AG04450 (cell line): ENCODE measurements at regions not wholly inside any gene's neighbourhood (a gene's known extent, or its start where the extent isn't known, plus 50 kb on each side); places are given as distances from the start of the nearest gene placed in this dataset.

Experiments used
- CTCF ChIA-PET: fragments of 300-600, 350-600 bp; formaldehyde crosslinking; extraction: SDS; loops from one replicate; lab custom pipeline; 2022; ENCODE audit warnings: antibody characterized with exemption, inconsistent platforms; lab: Charles Lee
- POLR2A ChIA-PET: fragments of 350-600 bp; formaldehyde crosslinking; extraction: SDS; loops from one replicate; lab custom pipeline; 2021; ENCODE audit warnings: antibody characterized with exemption, inconsistent platforms; lab: Yijun Ruan, JAX
- DNase-seq: peaks from one replicate; pipeline ENCODE4 v3.0.0-alpha.2; 2011; ENCODE audit warnings: low read depth, low spot score
- H3K27ac ChIP-seq: one replicate; pipeline ENCODE4 v1.5.1; 2012; ENCODE audit warnings: low read depth, low read length, control low read depth
- H3K27me3 ChIP-seq: one replicate; pipeline ENCODE4 v1.6.0; 2012; ENCODE audit warnings: low read length; ENCODE audit not compliant: control insufficient read depth, insufficient read depth
- H3K4me3 ChIP-seq: 2 replicates; pipeline ENCODE4 v1.5.1; 2011; ENCODE audit warnings: mild to moderate bottlenecking, low read depth, low read length, control low read depth
- H3K9me3 ChIP-seq: 2 replicates; pipeline ENCODE4 v1.5.1; 2012; ENCODE audit warnings: low read length; ENCODE audit not compliant: control insufficient read depth, insufficient read depth
- CTCF ChIP-seq: IDR thresholded peaks from 2 replicates; pipeline ENCODE4 v1.5.1; 2011; ENCODE audit warnings: low read depth, low read length, control low read depth, inconsistent platforms

GRCh38 chr3:25957026-25957425 is 167.1 kb downstream of the OXSM start:
- no peak overlapping the region for H3K4me3 ChIP-seq
- no peak for TF ChIP-seq CTCF
- DNase-seq: no peak
- POLR2A ChIA-PET: no interaction called here
- CTCF ChIA-PET: no interaction called here
- no peaks in the 10 kb centered on the region for H3K9me3 ChIP-seq
- no peak overlapping the region for H3K27ac ChIP-seq
- H3K27me3 ChIP-seq: no peaks in the 10 kb centered on the region

DNA sequence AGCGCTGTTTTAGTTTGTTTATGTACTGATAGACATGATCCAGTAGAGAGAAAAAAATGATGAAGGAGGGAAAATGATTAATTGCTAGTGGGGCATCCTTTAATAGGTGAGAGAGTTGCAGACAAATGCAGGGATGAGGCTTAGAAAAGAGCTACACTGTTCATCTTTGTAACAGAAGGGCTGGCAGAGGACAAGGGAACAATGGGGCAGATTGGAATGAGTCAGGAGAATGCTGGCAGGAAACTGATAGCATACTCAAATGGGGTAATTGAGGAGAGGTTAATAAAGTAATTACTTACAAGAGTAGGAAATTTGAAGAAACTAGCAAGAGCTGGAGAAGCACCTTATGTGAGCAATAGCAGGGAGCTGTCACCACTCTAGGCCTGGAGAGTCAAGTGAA is 170.9 kb downstream of the OXSM start:
- DNase-seq: no peak
- no peak for TF ChIP-seq CTCF
- ChIA-PET POLR2A (no interaction called here), CTCF (no interaction called here)
- Histone ChIP-seq H3K27me3 (no peaks in the 10 kb centered on the region), H3K9me3 (no peaks in the 10 kb centered on the region), H3K4me3 (no peak overlapping the region), H3K27ac (no peak overlapping the region)

- 0 out of 2 replicates have a peak, but pooled peaks have one; percentile 4 for TF ChIP-seq CTCF
- ChIA-PET POLR2A (no interaction called here), CTCF (no interaction called here)
- H3K27me3 ChIP-seq: no peaks in the 10 kb centered on the region
- no peak overlapping the region for H3K4me3 ChIP-seq
- H3K9me3 ChIP-seq: no peaks in the 10 kb centered on the region
- no peak overlapping the region for H3K27ac ChIP-seq
- no peak for DNase-seq
These were observed 172.4 kb downstream of the OXSM start for GRCh38 chr3:25962255-25962654.

GRCh38 chr3:25964141-25964540 is 174.3 kb downstream of the OXSM start:
- Histone ChIP-seq H3K27me3 (no peaks in the 10 kb centered on the region), H3K27ac (no peak overlapping the region), H3K4me3 (no peak overlapping the region), H3K9me3 (no peaks in the 10 kb centered on the region)
- ChIA-PET CTCF (no interaction called here), POLR2A (no interaction called here)
- no peak for DNase-seq
- TF ChIP-seq CTCF: no peak

DNA sequence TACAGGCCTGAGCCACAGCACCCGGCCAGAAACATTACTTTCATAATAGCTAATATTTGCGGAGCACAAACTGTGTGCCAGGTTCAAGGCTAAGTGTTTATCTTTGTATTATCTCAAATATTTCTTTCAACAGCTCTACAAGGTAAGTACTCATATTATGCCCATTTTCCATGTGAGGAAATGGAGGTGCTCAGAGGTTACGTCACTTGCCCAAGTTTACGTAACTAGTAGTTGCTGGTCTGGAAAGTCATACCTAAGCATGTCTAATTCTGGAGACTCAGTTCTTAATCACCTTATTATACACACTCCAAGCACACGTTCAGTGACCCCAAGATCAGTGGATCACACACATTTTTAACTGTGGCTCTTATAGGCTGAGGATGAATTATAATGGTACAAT is 177.5 kb downstream of the OXSM start:
- CTCF ChIA-PET: interaction anchor here (0.6 kb wide), 1 partner anchor 1780 kb away, joined by 3 read pairs; no protein-coding TSS in a partner anchor
- TF ChIP-seq CTCF: no peak

More for the DNA sequence above, 177.5 kb downstream of the OXSM start:
- POLR2A ChIA-PET: no interaction called here
- no peak overlapping the region for H3K4me3 ChIP-seq
- H3K27ac ChIP-seq: no peak overlapping the region
- DNase-seq: no peak
- H3K9me3 ChIP-seq: no peaks in the 10 kb centered on the region
- H3K27me3 ChIP-seq: no peaks in the 10 kb centered on the region
